HuH-7.5 (cell line): ENCODE measurements at regions not wholly inside any gene's neighbourhood (a gene's known extent, or its start where the extent isn't known, plus 50 kb on each side); places are given as distances from the start of the nearest gene placed in this dataset.

ENCODE experiments used
- DNase-seq: peaks from one replicate; pipeline ENCODE4 v3.0.0; 2011; ENCODE audit warnings: low spot score

- no peak for DNase-seq
Measured at GRCh38 chr12:112559784-112560183, 141.0 kb downstream of the PTPN11 start.

DNA sequence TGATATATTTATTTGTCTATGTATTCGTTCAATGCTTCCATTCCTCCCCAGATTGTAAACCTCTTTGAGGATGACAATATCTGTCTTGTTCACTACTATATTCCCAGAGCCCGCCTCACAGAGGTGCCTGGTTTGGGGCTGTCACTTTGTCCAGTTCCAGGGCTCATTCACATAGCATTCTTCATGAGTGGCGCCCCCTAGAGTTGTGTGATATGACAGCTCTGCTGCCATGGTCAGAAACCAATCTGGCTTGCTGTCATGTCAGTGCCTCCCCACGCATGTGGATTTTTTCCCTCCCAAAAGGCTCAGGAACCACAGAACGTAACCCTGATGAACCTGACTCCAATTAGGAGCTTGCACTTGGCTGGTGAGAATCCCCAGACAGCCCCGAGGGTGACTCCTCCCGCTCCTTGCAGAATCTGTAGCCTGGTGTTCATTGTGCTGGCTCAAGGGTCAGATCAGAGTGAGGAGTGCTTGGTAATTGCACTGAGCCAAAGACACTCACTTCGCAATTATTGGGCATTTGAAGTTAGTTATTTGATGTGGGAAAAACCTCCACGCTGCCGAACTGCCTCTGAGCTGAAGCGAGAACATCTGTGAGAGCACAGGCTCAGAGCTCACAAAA, 145.5 kb downstream of the PTPN11 start:
- no peak for DNase-seq

- no peak for DNase-seq
Measured at GRCh38 chr12:112568641-112569040, 149.9 kb downstream of the PTPN11 start.

GRCh38 chr12:112570096-112570495, 151.3 kb downstream of the PTPN11 start:
- no peak for DNase-seq

GRCh38 chr12:112573141-112573540, 154.4 kb downstream of the PTPN11 start:
- no peak for DNase-seq

- DNase-seq: no peak
Measured at GRCh38 chr12:112574896-112575558, 156.3 kb downstream of the PTPN11 start.

DNA sequence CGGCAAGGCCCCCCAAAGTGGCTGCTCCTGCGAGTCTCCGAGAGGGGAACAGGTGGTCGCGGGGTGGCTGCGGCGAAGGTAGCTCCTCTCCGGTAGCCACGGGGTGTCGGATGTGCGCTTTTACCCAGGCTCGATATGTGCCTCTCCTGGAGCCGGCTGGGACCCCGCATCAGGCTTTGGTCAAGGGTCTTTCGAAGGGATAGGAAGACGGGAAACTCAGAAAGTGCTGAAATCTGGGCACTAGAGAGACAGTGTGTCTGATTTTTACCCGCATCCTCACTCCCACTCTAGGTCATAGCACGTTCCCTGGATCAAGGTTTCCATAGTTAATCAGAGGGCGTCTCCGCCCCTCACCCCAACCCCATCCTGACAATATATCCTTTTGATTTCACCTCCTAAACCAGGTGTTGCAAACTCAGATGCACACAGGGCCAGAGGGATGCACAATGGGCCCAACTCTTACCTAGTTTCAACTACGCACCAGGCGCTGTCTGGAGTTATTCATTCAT, 156.9 kb downstream of the PTPN11 start:
- no peak for DNase-seq

DNA sequence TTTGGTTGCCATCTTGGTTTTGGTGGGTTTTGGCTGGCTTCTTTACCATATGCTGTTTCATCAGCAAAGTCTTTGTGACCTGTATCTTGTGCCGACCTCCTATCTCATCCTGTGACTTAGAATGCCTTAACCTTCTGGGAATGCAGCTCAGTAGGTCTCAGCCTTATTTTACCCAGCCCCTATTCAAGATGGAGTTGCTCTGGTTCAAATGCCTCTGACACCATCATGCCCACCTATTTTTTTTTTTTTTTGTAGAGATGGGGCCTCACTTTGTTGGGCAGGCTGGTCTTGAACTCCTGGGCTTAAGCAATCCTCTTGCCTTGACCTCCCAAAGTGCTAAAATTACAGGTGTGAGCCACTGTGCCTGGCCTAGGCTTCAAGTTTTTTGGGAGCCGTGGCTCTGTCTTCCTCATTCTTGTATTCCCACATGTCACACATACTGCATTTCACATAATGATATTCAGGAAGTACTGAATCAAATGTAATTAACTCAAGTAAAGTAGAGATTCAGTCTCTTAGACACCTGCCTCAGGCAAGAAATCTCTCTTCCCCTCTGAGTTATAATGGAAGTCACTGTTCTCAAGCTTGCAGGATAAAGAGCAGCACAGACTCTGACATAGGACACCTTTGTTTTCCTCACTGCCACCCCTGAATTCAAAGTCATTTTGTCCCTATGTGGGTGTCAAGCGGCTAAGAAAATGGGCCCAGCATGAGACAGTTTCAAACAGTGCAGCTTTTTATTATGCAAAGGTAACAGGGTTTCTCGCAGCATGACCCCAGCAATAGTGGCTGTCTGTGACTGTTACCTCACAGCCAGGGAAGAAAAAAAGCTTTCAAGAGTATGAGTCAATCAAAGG, 159.0 kb downstream of the PTPN11 start:
- no peak for DNase-seq

- DNase-seq: peak; percentile 16
Measured at GRCh38 chr12:112584266-112584722, 165.5 kb downstream of the PTPN11 start.

- no peak for DNase-seq
Measured at GRCh38 chr12:112586148-112586783, 167.5 kb downstream of the PTPN11 start.

GRCh38 chr12:112589275-112589674, 170.5 kb downstream of the PTPN11 start:
- DNase-seq: no peak

DNA sequence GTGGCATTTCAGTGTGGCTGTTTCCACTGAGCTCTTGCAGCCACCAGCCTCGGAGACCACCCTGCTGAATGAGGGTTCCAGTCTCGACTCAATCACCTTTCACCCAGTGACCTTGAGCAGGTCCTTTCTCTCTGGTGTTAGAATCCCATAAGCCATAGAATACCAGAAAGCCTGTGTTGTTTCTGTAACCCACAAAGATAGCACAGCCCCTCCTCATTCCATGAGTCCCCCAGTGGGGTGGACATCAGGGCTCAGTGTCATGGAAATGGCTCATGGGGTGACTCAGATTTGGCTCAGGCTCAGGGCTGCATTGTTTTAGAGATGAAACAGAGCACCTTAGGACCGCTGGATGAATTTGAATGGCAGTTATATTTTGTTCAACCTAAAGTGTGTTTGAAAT, 171.5 kb downstream of the PTPN11 start:
- no peak for DNase-seq

- no peak for DNase-seq
Measured at GRCh38 chr12:112591488-112591887, 172.7 kb downstream of the PTPN11 start.

GRCh38 chr12:112595410-112595809, 176.7 kb downstream of the PTPN11 start:
- no peak for DNase-seq

- DNase-seq: no peak
Measured at GRCh38 chr12:112597986-112598385, 179.2 kb downstream of the PTPN11 start.

GRCh38 chr12:112598626-112599025, 179.9 kb downstream of the PTPN11 start:
- no peak for DNase-seq

GRCh38 chr12:112599871-112600270, 181.1 kb downstream of the PTPN11 start:
- DNase-seq: no peak

- DNase-seq: no peak
Measured at GRCh38 chr12:112602150-112602549, 183.4 kb downstream of the PTPN11 start.

GRCh38 chr12:112606611-112607365, 184.8 kb upstream of the RPH3A start:
- no peak for DNase-seq

GRCh38 chr12:112607427-112607826, 184.1 kb upstream of the RPH3A start:
- DNase-seq: no peak

DNA sequence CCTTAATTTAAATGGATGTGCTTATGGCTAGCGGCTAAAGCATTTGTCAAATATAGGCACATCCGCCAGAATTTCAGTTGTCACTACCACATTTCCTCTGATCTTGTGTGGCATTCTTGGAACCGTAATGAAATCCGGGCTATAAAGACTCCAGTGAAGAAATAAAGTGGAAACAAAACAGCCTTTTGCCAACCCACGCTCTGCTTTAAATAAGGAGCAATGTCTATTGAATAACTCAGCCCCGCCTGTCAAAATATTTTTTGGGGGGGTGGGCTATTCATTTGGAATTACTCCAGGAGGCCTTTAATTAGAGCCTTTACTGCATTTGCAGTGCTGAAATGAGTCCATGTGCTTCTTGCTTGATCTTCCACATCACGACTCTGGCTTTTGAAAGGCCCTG, 179.6 kb upstream of the RPH3A start:
- DNase-seq: no peak

- DNase-seq: no peak
Measured at GRCh38 chr12:112615196-112615595, 176.4 kb upstream of the RPH3A start.
